BJ (cell line): ENCODE measurements at regions not wholly inside any gene's neighbourhood (a gene's known extent, or its start where the extent isn't known, plus 50 kb on each side); places are given as distances from the start of the nearest gene placed in this dataset.
"Not testable (repeated sequence)": the region's sequence is repeated elsewhere in the genome, so short reads cannot be mapped to it uniquely, and the experiment has no call there.

Source experiments
- CTCF ChIA-PET: fragments of 350-600 bp; formaldehyde crosslinking; extraction: SDS; loops from one replicate; lab custom pipeline; 2021; ENCODE audit warnings: antibody characterized with exemption, inconsistent platforms; lab: Yijun Ruan, JAX
- POLR2A ChIA-PET: fragments of 300-600 bp; sonication (Branson Sonifier 250); formaldehyde crosslinking; extraction: SDS; loops from one replicate; lab custom pipeline; 2021; ENCODE audit warnings: antibody characterized with exemption; lab: Charles Lee
- DNase-seq: peaks from one replicate; pipeline ENCODE4 v3.0.0-alpha.2; 2011; ENCODE audit warnings: low read depth
- H3K27me3 ChIP-seq: 2 replicates; pipeline ENCODE4 v1.6.0; 2011; ENCODE audit warnings: low read length; ENCODE audit not compliant: control insufficient read depth, insufficient read depth
- H3K36me3 ChIP-seq: 2 replicates; pipeline ENCODE4 v1.5.1; 2011; ENCODE audit warnings: low read length; ENCODE audit not compliant: control insufficient read depth, insufficient read depth
- H3K4me3 ChIP-seq: 2 replicates; pipeline ENCODE4 v1.5.1; 2011; ENCODE audit warnings: low read depth, mild to moderate bottlenecking, control low read depth, low read length
- CTCF ChIP-seq: IDR thresholded peaks from 2 replicates; pipeline ENCODE4 v1.5.1; 2011; ENCODE audit warnings: low read depth, mild to moderate bottlenecking, control low read depth, inconsistent platforms, low read length, moderate library complexity; ENCODE audit not compliant: insufficient read depth

DNA sequence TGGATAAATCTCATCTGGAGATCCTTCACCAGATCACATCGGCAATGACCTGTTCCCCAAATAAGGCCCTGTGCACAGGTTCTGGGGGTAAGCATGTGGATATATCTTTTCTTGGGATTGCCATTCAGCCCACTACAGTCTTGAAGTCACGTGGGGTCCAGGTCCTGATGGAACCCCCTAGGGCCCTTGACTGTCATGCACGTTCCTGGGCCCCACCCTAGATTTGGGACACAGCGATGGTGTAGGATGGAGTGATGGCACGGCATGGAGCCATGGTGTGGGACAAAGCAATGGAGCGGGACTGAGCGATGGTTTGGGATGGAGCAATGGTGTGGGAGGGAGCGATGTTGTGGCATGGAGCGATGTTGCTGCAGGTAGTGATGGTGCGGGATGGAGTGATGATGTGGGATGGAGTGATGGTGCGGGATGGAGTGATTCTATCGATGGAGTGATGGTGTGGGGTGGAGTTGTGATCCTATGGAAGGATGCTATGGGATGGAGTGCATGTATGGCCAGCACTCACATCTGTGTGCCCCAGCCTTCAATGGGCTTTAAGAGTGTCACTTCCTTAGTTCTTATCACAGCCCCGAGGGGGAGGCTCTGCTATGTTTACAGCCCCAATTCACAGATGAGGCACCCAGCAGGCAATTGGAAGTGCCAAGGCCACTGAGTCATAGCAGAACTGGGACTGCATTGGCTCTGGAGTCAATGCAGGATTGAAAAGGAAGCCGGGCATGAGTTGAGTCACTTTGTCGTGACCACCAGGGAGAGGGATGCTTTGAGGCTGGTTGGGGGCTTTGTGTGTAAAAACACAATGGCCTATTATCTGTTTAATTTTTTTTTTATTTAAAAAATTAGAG lies 97.0 kb upstream of the C1orf174 start:
- no peak for TF ChIP-seq CTCF

DNA sequence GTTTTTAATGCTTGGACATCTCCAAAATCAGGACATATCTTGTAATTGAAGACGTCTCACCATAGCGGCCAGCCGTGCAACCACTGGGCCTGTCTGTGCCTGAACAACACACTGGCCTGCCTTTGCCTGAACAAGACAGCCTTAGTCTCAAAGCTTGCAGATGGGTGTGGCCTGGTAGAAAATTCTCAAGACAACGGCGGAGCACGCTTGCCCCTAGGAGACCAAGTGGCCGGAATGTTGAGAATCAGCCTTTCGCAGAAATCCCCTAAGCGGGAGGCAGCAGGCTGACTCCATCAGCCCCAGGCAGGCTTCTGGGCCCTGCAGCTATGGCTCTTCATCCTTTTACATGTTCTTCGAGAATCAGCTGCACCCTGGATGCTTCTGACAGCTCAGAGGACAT lies 98.0 kb upstream of the C1orf174 start:
- CTCF ChIA-PET: no interaction called here
- Histone ChIP-seq H3K36me3 (no peaks in the 10 kb centered on the region), H3K4me3 (no peak overlapping the region), H3K27me3 (no peaks in the 10 kb centered on the region)
- DNase-seq: no peak
- TF ChIP-seq CTCF: no peak
- POLR2A ChIA-PET: no interaction called here

More for the DNA sequence above, 97.0 kb upstream of the C1orf174 start:
- ChIA-PET POLR2A (no interaction called here), CTCF (no interaction called here)
- H3K27me3 ChIP-seq: no peaks in the 10 kb centered on the region
- no peak overlapping the region for H3K4me3 ChIP-seq
- no peak for DNase-seq
- H3K36me3 ChIP-seq: no peaks in the 10 kb centered on the region

GRCh38 chr1:3999514-3999913 lies 99.4 kb upstream of the C1orf174 start:
- H3K36me3 ChIP-seq, H3K27me3 ChIP-seq, CTCF ChIA-PET, POLR2A ChIA-PET, DNase-seq, H3K4me3 ChIP-seq: not testable (repeated sequence)

- CTCF ChIA-PET: no interaction called here
- Histone ChIP-seq H3K27me3 (no peaks in the 10 kb centered on the region), H3K4me3 (no peak overlapping the region), H3K36me3 (no peaks in the 10 kb centered on the region)
- TF ChIP-seq CTCF: no peak
- DNase-seq: no peak
- POLR2A ChIA-PET: no interaction called here
These were observed 100.1 kb upstream of the C1orf174 start for GRCh38 chr1:3999941-4000735.

GRCh38 chr1:4000811-4001251 lies 100.8 kb upstream of the C1orf174 start:
- no peaks in the 10 kb centered on the region for H3K27me3 ChIP-seq
- no peak for TF ChIP-seq CTCF
- DNase-seq: no peak
- H3K4me3 ChIP-seq: no peak overlapping the region
- no peaks in the 10 kb centered on the region for H3K36me3 ChIP-seq
- CTCF ChIA-PET: no interaction called here
- POLR2A ChIA-PET: no interaction called here
